GM12864 (cell line): ENCODE measurements at regions not wholly inside any gene's neighbourhood (a gene's known extent, or its start where the extent isn't known, plus 50 kb on each side); places are given as distances from the start of the nearest gene placed in this dataset.

Source experiments
- DNase-seq: peaks from one replicate; pipeline ENCODE4 v3.0.0-alpha.2; 2011; ENCODE audit warnings: low read depth
- H3K4me3 ChIP-seq: 2 replicates; pipeline ENCODE4 v1.5.1; 2011; ENCODE audit warnings: mild to moderate bottlenecking, low read depth, low read length, control low read depth
- CTCF ChIP-seq: IDR thresholded peaks from 2 replicates; pipeline ENCODE4 v1.5.1; 2011; ENCODE audit warnings: low read depth, mild to moderate bottlenecking, moderate library complexity, low read length, control low read depth, inconsistent platforms; ENCODE audit errors: missing control alignments

GRCh38 chr21:22544747-22545146, 1546.5 kb downstream of the NCAM2 start:
- no peak for DNase-seq
- H3K4me3 ChIP-seq: no peak overlapping the region
- no peak for TF ChIP-seq CTCF

- no peak for TF ChIP-seq CTCF
- no peak for DNase-seq
- H3K4me3 ChIP-seq: no peak overlapping the region
Measured at GRCh38 chr21:22552390-22552789, 1554.2 kb downstream of the NCAM2 start.

GRCh38 chr21:22554690-22555316, 1556.6 kb downstream of the NCAM2 start:
- no peak for DNase-seq
- H3K4me3 ChIP-seq: no peak overlapping the region
- TF ChIP-seq CTCF: no peak

- DNase-seq: no peak
- H3K4me3 ChIP-seq: no peak overlapping the region
- TF ChIP-seq CTCF: no peak
Measured at GRCh38 chr21:22556829-22557228, 1558.6 kb downstream of the NCAM2 start.

- DNase-seq: no peak
- no peak overlapping the region for H3K4me3 ChIP-seq
- no peak for TF ChIP-seq CTCF
Measured at GRCh38 chr21:22561946-22562345, 1563.7 kb downstream of the NCAM2 start.

- no peak overlapping the region for H3K4me3 ChIP-seq
- DNase-seq: no peak
- TF ChIP-seq CTCF: no peak
Measured at GRCh38 chr21:22573834-22574233, 1575.6 kb downstream of the NCAM2 start.

- H3K4me3 ChIP-seq: no peak overlapping the region
- no peak for DNase-seq
- no peak for TF ChIP-seq CTCF
Measured at GRCh38 chr21:22575165-22575584, 1577.0 kb downstream of the NCAM2 start.
